Fibroblast of skin of scalp (primary cell): ENCODE measurements at regions not wholly inside any gene's neighbourhood (a gene's known extent, or its start where the extent isn't known, plus 50 kb on each side); places are given as distances from the start of the nearest gene placed in this dataset.

Source experiments
- DNase-seq: peaks from one replicate; pipeline ENCODE4 v3.0.0-alpha.2; 2013

DNA sequence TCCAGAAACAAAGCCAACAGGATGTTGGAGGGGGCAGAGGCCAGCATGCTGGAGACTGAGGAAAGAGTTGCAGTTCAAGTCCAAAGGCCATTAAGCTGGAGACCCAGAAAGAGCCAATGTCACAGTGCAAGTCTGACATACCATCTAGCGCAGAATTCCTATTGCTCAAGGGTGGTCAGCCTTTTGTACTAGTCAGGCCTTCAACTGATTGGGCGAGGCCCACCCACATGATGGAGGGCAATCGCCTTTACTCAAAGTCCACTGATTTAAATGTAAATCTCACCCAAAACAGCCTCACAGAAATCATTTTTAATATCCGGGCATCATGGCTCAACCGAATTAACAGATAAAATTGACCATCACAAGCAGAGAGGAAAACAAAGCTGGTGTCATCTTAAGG lies 113.9 kb downstream of the RCN1 start:
- no peak for DNase-seq

DNA sequence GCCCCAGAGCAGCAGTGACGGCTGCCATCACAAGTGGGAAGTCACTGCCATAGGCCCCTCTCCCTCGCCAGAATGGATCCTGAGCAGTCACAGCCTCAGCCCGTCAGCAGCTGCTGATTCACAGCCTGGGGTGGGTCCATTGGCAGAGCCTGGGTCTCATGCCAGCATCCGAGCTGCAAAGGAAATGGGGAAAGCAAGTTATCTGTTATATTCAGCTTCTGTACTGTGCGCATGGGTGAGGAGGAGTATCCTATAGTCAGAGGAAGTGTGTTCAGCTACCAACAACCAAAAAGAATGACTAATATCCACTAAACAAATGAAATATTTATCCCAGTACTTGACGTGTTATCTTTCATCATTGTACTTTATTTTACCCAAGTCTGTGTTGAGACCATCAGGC lies 119.7 kb downstream of the RCN1 start:
- peak; percentile 52 for DNase-seq

DNA sequence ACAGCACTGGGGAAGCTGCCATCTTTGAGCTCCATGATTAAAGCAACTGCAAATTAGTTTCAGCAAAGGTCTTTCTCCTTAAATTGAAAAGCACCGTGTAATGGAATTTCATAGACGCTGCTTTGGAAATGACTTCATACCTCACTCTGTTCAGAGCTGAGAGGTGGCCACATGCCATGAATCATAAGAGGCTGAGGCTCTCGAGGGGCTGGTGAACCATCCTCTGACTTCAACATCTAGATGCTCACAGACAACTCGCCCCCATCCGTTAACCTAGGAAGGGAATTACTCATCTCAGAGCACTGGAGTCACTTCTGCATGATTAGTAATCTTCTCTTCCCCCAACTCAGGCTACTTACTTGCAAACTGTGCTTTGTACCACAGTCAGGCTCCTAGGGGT lies 122.3 kb downstream of the RCN1 start:
- peak; percentile 91 for DNase-seq

DNA sequence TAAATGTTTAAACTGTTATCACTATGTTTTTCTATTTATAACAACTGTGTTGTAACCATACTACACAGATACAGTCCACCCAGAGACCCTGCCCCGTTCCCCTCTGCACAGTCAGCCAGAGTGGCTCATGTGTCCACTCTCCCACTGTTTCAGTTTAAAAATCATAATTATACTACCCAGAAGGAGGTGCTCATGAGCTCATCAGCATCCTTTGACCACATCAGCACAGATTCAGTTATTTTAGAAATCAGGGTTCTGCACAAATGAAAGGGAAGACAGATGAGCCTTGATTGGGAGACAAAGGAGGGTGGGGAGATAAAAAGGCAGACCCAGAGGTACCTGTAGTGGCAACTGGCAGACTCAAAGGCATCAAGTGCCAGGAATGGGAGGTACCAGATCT lies 124.3 kb downstream of the RCN1 start:
- DNase-seq, result no peak

DNA sequence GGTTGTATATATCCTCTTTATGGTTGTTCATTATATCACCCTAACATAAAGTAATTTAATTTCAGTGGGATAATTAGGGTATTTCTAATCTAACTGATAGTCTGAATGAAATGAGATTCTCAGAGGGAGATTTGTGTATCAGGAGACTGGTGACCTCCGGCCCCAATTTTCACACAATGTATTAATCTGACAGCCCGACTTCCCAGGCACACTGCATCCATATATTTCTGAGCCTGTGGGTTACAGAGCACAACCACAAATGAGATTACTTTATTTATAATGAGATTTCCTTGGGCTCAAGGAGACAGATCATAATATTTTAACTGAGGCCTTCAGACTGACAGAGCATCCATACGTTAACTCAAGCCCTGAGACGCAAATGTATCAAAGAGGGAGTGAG lies 125.9 kb downstream of the RCN1 start:
- no peak for DNase-seq

DNA sequence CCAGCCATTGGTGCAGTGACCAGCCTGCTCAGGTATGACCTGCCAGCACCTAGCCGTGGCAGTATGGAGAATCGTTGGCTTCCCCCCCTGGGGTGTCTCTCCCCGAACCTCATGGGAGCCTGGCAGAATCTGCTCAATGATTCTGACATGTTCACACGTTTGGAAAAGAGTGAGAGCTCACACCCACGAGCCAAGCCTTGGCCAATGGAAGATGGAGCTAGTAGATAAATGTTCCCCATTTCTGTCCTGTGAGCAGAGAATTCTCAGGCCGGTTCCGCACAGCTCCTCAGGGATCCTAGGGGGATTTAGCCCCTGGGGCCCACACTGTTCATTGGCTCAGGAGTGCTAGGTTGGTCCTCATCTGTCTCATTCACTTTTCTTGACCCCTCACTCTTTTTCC lies 128.4 kb downstream of the RCN1 start:
- no peak for DNase-seq

DNA sequence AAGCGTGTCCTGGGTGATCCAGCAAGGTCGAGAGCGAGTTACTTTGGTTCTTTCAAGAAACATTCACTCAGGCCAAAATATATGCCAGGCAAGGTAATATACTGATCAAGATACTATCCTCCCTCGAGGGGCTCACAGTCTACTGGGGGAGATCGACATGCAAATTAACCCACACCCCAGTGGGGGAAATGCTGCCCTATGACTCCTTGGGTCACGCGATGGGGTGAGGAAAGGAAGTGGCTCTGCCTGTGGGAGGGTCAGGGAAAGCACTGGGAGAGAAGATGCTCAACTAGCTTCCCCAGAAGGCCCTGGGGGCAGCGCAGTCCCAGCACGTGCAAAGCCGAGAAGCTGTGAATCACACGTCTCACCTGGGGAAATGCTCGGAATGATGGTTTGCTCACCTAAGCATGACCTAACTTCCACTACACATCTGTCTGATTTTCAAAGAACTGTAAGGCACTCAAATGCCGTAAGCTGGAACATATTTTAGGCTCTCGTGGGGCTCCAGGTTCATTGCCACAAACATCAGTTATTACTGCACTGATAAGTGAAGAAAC lies 130.7 kb downstream of the RCN1 start:
- DNase-seq, result no peak

DNA sequence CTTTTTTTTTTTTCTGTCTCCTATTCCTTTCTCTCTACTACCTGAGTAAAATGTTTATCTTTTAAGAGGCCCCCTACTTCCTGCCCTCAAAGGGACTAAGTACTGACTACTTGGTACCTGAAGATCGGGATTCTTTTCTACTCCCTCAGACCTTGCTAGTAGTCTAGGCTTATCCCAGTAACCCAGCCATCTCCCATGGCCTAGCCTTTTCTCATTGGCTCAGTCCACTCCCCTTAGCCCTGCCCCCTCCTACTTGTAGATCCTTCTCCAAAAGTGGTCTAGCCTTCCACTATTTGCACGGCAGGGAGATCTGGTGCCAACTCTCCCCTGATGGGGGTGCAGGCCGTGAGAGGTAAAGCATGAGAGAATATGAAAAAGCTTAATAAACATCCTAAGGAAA lies 133.7 kb downstream of the RCN1 start:
- no peak for DNase-seq

DNA sequence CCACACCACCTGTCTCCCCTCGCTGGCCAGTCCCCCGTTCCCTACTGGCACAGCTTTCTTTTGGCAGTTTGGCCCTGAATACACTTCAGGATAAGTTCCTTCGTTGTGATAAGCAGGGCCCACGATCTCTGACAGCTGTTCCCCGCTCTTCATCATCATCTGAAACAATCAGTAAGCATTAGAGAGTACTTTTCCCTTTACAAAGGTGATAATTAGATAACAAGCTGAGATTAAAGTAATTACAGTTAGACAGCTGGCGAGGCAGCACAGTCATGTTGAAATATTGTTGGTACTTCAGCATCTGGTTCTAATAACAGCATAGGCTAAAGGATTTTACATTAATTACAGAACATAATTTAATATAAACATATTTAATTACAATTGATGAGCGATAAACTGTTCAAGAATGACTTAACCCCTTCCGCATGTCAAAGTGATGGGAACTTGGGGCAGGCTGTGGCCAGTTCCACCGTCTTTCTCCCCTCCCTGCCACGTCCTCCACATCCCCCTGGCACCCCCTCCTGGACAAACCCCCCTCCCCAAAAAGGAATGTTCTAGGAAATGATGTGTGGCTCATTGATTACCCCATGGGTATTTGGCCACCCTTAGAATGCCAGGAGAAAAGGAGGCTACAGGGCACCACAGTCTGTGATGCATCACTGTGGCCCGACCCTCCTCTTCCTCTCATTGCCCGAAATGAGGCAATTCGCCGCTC lies 134.9 kb downstream of the RCN1 start:
- no peak for DNase-seq

DNA sequence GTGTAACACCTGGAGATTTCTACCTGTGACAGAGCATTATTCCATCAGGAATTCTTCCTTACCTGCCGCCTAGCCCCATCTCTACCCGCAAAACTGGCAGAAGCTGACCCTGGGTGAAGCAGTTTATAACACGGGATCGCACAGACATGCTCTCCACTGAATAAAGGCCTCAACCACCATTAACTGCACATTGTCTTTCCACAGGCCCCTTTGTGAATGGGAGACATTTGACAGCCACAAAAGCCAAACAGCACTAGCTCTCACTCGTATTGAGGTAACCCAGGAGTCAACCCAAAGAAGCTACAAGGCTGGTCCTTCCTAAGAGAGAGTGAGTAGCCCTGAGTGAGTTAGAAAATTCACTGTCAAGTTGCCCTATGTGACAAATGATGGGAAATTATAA lies 135.6 kb downstream of the RCN1 start:
- no peak for DNase-seq

DNA sequence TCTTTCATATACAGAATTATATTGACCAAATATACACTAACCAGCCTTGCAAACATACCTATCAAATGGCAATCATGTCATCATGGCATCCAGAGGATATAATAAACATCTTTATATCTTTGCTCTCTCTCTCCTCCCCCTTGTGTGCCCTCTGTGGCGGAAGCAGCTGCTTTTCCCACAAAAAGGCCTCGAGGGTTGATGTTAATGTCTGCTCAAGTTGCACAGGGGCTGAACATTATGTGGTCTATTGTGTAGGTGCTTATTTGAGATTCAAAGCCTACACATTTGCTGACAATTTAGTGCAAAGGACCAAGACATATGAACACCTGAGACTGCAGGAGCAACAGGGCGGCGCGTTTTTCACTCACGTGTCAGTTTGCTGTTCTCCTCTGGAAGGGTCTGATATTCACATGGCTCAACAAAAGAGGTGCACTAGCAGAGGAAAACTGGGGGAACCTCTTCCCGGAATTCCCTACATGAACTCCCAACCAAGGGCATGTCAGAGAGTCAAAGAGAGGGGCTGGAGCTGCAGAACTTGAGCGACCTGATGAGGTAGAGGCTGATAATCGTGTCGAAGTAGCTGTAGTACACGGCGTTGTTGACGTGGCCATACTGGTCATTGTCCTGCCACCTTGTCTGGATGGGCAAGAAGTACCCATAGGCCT lies 138.8 kb downstream of the RCN1 start:
- no peak for DNase-seq

DNA sequence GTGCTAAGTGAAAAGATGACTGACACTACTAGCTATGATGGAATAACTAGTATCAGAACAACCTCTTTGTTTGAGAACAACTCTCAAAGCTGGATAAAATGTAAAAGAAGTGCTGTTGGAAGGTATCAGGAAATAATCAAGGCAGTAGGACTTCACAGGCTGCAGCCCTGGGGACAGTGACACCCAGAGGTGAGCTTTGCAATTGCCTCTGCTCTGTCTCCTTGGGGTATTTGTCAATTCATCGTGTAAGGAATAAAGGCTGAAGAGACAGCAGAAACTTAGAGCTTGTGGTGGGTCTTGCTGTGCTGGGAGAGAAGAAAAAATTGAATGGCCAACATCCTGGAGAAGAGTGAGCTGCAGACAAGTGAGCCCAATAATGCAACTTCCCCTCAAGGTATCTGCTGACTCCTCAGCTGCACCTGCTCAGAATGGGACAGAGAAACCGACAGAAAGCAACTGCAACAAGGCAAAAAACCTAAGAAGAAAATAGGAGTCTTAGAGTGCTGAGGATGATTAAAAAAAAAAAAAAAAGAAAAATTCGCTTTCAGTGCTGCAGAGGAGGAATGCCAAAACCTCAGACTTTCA lies 141.1 kb downstream of the RCN1 start:
- peak; percentile 37 for DNase-seq

DNA sequence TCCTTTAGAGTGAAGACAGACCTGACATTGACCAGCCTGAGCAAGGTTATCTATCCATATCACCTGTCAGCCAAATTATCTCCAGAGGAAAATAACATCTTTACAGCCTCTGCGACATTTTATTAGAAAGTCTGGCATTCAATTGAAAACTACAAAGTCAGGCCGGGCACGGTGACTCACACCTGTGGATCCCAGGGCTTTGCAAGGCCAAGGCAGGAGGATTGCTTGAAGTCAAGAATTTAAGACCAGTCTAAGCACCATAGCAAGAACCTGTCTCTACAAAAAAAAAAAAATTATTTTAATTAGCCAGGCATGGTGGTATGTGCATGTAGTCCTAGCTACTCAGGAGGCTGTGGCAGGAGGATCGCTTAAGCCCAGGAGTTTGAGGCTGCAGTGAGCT lies 141.6 kb downstream of the RCN1 start:
- no peak for DNase-seq

DNA sequence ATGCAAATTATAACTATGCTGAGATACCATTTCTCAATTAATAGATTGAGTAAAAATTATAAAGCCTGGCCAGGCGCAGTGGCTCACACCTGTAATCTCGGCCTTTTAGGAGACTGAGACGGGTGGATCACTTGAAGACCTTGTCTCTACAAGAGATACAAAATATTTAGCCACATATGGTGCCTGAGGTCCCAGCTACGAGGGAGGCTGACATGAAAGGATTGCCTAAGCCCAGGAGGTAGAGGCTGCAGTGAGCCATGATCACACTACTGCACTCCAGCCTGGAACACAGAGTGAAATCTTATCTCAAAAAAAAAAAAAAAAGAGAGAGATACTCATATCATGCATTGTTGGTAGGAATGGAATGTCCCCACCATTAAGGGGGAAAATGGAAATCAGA lies 142.4 kb downstream of the RCN1 start:
- no peak for DNase-seq

DNA sequence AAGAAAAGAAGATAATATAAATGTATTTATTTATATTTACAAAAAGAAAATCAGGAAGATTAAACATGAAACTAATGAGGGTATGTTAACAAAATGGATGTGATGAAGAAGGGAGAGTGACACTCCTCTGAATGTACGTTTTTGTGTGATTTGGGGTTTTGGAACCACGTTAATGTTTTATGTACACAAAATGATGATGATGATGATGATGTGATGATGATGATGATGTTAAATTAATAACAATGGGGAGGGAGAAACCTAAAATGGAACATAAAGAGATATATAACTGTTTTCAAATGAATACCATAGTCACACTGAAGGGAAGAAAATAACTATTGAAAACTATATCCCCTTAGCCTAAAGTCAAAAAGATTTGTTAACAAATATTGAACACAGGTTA lies 143.1 kb downstream of the RCN1 start:
- DNase-seq, result no peak

DNA sequence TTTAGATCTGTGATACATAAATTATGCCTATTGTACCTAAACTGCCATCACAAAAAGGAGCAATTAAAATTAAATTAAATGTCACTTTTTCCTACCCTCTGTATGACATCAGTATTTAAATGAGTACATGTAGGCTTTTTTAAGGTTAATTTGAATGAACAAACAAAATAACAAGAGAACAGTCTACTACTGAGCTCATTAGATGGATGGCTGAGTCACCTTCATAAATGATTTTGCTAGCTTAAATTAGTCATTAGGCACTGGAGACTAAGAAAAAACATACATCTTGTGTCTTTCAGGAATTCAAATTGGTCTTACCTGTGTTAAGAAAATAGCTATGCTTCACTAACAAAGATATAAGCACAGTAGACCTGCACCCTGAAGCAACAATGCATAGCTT lies 153.6 kb downstream of the RCN1 start:
- DNase-seq, result no peak

DNA sequence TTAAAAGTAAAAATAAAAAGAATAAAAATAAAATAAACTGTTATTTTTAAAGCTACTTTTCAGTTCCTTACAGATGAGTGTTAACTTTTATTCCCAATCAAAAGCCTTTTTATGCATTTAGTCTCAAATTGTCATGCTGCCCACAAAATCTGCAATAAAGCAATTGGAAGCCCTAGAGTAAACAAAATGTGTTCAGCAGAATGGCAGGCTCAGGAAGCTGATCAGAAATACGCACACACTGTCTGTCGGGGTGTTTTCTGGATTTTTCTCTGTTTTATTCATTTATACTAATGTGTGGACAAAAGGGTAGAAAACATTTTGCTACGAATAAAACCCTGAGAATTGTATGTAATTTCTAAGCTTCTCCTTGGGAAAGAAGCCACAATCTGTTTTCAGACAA lies 162.8 kb downstream of the RCN1 start:
- DNase-seq, result no peak

DNA sequence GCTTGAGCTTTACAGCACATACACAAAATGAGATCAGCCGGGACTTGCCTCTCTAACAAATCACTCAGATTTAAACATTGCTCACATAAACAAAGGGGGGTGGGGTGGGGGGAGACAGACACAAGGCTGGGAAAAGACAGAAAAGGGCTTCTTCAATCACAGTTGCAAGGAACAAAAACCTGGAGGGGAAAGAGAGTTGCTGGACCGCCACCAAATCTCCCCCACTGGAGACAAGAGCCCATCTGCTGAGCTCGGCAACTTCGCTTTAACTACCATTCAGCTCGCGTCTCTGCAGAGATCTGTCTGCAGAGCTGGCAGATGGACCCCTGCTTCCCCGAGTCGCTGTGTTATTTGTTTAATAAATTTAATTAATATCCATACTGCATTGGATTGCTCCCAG lies 165.0 kb downstream of the RCN1 start:
- no peak for DNase-seq

DNA sequence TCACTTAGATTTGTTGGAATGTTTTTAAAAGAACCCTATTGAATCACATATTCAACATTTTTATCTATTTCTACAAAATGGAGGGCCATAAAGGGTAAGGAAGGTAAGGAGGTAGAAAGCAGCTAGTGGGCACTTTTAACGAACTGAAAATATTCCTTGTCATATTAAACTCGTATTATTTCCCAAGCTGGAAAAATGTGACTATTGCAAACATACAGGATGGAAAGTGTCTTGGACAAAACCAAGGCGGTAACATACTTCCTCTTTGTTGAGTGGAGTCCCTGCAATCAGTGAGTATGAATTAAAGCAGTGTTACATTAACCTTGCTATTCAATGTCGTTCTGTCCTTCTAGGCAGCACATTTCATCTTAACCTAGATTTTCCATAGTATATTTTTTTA lies 165.6 kb downstream of the RCN1 start:
- DNase-seq, result no peak

DNA sequence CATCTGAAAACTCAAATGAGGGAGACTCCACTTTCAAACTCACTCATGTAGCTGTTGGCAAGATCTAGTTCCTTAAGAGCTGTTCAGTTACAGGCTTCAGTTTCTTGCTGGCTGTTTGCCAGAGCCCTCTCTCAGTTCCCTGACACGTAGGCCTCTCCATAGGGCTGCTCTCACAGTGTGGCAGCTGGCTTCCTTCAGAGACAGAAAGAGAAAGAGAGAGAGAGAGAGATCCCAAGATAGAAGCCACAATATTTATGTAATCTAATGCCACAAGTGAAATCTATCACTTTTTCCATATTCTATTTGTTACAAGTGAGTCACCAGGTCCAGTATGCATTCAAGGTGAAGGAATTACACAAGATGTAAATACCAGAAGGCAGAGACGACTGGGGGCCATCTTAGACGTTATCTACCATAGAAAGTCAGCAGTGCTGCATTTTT lies 168.8 kb downstream of the RCN1 start:
- DNase-seq, result peak; percentile 54

DNA sequence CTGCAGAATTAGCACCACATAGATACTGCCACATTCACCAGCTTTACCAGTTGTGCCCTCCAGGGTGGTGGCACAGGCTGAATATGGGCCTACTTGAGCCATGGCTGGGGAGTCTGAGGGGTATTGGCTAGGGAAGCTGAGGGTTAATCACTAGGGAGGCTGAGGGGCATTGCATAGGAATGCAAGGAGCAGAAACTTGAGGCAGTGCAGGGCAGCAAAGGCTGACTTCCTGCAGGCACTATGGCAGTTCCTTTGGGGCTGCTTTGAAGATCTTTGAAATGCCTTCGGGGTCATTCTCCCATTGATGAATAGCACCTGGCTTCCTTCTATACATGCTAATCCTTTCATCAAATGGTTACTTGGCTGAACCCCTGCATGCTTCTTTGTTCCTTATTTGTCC lies 171.5 kb downstream of the RCN1 start:
- no peak for DNase-seq

DNA sequence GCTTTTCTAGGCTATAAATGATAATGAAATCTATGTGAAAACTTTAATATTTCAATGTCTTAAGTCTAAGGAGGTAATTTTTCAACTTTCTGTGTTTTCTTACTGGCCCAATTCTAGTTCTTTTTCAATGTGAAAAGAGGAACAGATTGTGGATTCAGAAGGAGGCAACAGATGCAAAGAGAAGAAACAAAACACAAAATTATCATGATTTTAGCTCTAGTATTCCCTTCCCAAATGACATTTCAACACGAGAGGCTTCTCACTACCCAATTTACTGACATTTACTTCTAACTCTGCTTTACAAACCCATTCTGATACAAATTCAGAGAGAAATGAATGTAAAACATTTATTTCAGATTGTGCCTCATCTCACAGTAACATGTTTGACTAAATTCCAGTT lies 169.4 kb downstream of the WT1 start:
- no peak for DNase-seq

DNA sequence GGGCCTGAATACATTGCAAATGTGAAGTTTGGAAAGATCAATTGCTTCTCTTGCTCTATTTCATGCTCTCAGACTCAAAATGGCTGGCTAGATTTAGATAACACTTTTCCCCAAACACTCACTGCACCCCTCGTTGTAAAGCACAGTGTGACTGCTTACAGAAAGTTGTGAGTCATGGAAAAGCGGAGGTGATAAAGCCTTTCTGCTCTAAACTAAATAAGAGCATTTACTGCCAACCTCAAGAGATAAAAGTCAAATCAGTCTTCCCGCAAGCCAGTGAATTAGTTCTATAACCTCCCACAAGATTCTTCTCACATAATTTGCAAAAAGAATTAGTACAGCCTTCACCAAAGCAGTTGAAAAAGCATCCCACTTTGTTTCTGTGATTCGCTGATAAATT lies 168.7 kb downstream of the WT1 start:
- DNase-seq, result no peak

DNA sequence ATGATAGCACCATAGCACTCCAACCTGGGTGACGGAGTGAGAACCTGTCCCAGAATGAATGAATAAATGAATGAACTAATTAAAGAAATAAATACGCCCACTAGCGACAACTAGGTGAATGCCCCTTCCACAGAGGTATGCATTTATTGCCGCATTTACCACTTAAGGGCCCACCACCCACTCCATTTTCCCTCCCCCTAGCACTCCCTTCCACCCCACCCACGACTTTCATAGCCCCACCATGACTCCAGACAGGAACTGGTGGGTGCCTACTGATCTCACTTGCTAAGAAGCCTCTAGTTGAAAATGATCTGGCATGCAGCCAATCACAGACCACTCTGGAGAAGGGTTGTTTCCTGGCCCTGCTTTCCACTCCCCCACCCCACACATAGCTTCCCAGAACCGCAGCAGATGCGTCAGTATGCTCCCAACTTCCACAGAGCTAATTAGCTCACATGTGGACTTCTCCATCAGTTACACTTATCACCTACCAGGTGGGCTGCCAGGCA lies 167.6 kb downstream of the WT1 start:
- DNase-seq, result no peak
